ENCODE measurements at regions not wholly inside any gene's neighbourhood (a gene's known extent, or its start where the extent isn't known, plus 50 kb on each side); places are given as distances from the start of the nearest gene placed in this dataset.

DNA sequence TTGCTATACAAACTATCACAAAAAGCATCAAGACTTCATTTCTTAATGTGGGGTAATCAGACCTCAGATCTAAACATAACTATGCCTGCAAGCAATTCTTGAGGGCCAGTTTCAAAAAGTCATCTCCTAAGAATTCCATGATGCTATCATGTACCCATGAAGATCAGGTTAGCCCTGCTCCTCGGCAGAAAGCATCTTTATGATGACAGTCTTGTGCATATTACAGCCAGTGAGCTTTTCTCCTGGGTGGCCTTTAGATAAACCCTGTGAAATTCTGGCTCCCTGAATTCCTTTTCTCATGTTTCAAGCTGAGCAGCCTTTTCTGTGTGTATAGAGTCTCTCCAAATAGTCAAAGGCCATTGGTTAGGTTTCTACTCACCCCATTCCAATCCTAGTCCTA is 201.9 kb upstream of the MCTP2 start:
- TF ChIP-seq, protein P1, sequence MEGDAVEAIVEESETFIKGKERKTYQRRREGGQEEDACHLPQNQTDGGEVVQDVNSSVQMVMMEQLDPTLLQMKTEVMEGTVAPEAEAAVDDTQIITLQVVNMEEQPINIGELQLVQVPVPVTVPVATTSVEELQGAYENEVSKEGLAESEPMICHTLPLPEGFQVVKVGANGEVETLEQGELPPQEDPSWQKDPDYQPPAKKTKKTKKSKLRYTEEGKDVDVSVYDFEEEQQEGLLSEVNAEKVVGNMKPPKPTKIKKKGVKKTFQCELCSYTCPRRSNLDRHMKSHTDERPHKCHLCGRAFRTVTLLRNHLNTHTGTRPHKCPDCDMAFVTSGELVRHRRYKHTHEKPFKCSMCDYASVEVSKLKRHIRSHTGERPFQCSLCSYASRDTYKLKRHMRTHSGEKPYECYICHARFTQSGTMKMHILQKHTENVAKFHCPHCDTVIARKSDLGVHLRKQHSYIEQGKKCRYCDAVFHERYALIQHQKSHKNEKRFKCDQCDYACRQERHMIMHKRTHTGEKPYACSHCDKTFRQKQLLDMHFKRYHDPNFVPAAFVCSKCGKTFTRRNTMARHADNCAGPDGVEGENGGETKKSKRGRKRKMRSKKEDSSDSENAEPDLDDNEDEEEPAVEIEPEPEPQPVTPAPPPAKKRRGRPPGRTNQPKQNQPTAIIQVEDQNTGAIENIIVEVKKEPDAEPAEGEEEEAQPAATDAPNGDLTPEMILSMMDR (IDR thresholded peaks at IDR 0.05): no peak
- TF ChIP-seq POLR2A (IDR thresholded peaks at IDR 0.05): no peak
